ENCODE measurements at regions not wholly inside any gene's neighbourhood (a gene's known extent, or its start where the extent isn't known, plus 50 kb on each side); places are given as distances from the start of the nearest gene placed in this dataset.

DNA sequence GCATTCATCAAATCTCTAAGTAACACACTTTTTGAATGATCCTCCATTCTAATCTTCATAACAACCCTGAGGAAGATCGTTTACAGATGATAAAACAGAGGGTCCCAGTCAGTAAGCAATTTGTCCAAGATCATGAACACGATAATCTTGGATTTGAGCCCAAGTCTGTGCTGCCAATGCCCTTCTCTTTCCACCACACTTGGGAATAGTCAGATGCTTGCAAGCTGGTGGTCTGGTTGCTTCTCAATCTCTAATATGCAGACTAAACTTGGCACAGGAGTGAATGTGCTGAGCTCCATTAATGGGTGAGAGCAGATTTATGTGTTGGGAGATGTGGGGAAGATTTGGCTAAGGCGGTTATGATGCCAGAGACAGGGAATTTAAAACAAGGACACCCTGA is 430.6 kb upstream of the DAB1 start:
- TF ChIP-seq CTCF (conservative IDR thresholded peaks at IDR 0.05; ENCODE audit: low read depth, low read length) (no peak), EZH2 (IDR thresholded peaks at IDR 0.05; ENCODE audit: borderline replicate concordance, low read depth, low read length, poor library complexity, severe bottlenecking) (no peak)
